C4-2B (cell line): ENCODE measurements at regions not wholly inside any gene's neighbourhood (a gene's known extent, or its start where the extent isn't known, plus 50 kb on each side); places are given as distances from the start of the nearest gene placed in this dataset.
"Not testable (repeated sequence)": the region's sequence is repeated elsewhere in the genome, so short reads cannot be mapped to it uniquely, and the experiment has no call there.

ENCODE experiments used
- H3K27ac ChIP-seq: fragments of 450-650 bp; 2 replicates; pipeline ENCODE4 v1.5.1; 2017
- CTCF ChIP-seq: fragments of 450-650 bp; conservative IDR thresholded peaks from 2 replicates; pipeline ENCODE4 v1.5.1; 2017; ENCODE audit warnings: mild to moderate bottlenecking
- ZFX ChIP-seq: fragments of 450-650 bp; IDR thresholded peaks from 2 replicates; pipeline ENCODE4 v1.6.1; 2017

GRCh38 chr12:75943730-75944096, 87.9 kb downstream of the PHLDA1 start:
- no peak overlapping the region for H3K27ac ChIP-seq

GRCh38 chr12:75941661-75942060, 89.9 kb downstream of the PHLDA1 start:
- not testable (repeated sequence) for H3K27ac ChIP-seq

More at GRCh38 chr12:75943730-75944096, 87.9 kb downstream of the PHLDA1 start:
- TF ChIP-seq CTCF (no peak), ZFX (no peak)

GRCh38 chr12:75939016-75939642, 92.4 kb downstream of the PHLDA1 start:
- TF ChIP-seq CTCF (no peak), ZFX (no peak)
- H3K27ac ChIP-seq = no peak overlapping the region

- TF ChIP-seq ZFX (no peak), CTCF (no peak)
- H3K27ac ChIP-seq = no peak overlapping the region
Measured at GRCh38 chr12:75938189-75938588, 93.4 kb downstream of the PHLDA1 start.

GRCh38 chr12:75937486-75937885, 94.1 kb downstream of the PHLDA1 start:
- no peak overlapping the region for H3K27ac ChIP-seq
- TF ChIP-seq CTCF (no peak), ZFX (no peak)

- TF ChIP-seq ZFX = no peak
- TF ChIP-seq CTCF = no peak
- H3K27ac ChIP-seq = no peak overlapping the region
Measured at GRCh38 chr12:75936515-75937440, 94.8 kb downstream of the PHLDA1 start.

GRCh38 chr12:75935539-75936242, 95.9 kb downstream of the PHLDA1 start:
- TF ChIP-seq CTCF = no peak
- no peak overlapping the region for H3K27ac ChIP-seq
